Stimulated activated CD4-positive, alpha-beta T cell treated with anti-CD3 and anti-CD28 coated beads, Interleukin-12 subunit alpha, Interleukin-12 subunit beta, amount 100 ng/mL, for 48 hours (primary cell): ENCODE measurements at regions not wholly inside any gene's neighbourhood (a gene's known extent, or its start where the extent isn't known, plus 50 kb on each side); places are given as distances from the start of the nearest gene placed in this dataset.
"Not testable (repeated sequence)": the region's sequence is repeated elsewhere in the genome, so short reads cannot be mapped to it uniquely, and the experiment has no call there.

Experiments
- DNase-seq, 3 donors: peaks; one replicate each; pipeline ENCODE4 v3.0.0-alpha.2; 2020; ENCODE audit warnings: low read depth in 2 of 3, low spot score in 1 of 3

DNA sequence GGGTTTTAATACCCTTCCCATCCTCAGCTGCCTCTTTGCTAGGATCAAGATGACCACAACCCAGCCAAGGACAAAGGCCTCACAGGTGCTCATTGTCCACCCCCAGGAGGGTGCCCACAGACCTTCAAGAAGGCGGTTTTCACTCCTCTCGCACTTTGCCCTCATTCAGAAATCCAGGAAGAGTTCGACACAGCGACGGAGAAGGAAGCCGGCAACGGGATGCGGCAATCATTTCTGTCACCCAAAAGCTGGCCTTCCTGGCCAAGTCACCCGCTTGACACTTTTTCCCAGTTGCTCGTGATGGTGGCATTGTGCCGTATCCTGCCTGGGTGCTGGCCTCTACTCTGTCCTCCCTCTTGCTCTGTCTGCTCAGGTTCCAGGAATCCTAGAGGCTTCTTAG, 293.0 kb upstream of the ZNF337 start:
- DNase-seq: not testable (repeated sequence)

GRCh38 chr20:25989196-25989595, 292.5 kb upstream of the ZNF337 start:
- DNase-seq: no peak

DNA sequence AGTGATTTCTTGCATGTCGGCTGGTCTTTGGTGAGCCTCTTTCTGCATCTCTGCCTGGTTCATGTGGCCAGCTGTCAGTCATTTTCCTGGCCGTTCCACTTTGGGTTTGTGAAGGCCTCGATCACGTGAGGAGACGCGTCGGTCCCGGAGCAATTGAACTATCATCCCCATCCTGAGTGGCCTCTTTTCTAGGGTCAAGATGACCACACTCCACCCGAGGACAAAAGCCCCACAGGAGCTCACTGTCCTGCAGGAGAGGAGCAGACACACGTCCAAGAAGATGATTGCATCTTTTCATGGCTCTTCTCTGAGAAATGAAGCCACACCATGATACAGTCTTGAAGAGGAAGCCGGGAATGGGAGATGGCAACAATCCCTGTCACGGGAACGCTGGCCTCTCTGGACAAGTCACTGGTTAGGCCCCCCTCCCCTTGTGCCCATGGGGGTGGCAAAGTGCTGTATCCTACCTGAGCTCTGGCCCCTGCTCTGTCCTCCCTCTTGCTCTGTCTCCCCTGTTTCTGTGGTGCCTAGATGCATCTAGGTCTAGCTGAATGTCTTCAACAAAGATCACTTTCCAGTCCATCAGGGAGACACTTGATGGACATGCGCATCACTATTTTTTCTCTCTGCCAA, 291.4 kb upstream of the ZNF337 start:
- not testable (repeated sequence) for DNase-seq

GRCh38 chr20:25987073-25987927, 290.6 kb upstream of the ZNF337 start:
- peak; percentile 14 to 37 (median 22) for DNase-seq

- DNase-seq: no peak
Observed at GRCh38 chr20:25985597-25985996, 288.9 kb upstream of the ZNF337 start.

GRCh38 chr20:25984933-25985332, 288.3 kb upstream of the ZNF337 start:
- peak in 1 of 3 donors; percentile 33 for DNase-seq

- not testable (repeated sequence) for DNase-seq
Observed at GRCh38 chr20:25982701-25983100, 286.0 kb upstream of the ZNF337 start.

DNA sequence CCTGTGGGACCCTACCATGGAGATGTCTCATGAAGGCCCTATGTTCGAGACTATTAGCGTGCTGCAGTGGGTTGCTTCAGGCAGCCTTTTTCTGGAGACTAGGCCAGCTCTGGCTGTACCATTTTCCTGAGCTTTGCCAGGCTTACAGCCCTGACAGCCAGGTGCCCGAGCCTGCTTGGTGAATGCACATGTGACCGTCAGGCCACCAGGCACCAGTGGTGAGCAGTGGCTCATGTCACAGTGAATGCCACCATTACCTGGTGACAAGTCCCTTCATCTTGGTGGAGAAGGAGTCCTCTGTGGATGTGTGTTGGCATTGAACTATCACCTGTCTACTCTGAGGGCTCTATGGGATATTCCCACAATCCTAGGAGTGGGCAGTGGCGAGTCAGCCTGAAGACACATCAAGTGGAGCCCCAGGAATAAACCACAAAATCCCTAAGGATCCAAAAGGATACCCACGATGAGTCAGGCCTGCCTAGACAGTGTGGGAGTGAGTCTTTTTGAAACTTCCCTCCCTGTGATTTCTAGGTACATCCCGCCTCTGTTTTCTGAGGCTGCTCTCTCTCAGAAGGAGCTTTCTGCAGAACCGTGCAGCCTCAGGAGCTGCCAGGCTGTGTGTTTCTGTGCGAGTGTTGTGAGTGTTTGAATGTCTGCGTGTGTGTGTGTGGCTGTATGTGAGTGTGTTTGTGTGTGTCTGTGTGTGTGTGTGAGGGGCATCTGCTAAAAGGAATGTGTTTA, 282.0 kb upstream of the ZNF337 start:
- not testable (repeated sequence) for DNase-seq

DNA sequence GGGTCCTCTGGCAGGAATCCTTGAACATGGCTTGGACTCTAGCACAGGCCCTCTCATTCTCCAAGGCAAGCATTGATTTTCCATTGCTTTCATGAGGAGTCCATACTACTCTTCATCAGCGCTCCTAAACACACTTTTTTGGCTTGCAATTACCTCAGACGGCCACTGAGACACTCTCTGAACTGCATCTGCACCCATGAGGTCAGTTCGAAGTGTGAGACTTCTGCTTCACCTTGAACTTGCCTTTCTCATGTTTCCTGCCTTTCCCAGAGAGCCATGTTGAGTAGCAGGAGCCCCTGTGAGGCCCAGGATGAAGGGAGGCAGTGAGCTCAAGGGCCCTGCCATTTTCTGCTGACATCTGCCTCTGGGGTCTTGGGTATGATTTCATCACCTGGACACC, 279.2 kb upstream of the ZNF337 start:
- not testable (repeated sequence) for DNase-seq

DNA sequence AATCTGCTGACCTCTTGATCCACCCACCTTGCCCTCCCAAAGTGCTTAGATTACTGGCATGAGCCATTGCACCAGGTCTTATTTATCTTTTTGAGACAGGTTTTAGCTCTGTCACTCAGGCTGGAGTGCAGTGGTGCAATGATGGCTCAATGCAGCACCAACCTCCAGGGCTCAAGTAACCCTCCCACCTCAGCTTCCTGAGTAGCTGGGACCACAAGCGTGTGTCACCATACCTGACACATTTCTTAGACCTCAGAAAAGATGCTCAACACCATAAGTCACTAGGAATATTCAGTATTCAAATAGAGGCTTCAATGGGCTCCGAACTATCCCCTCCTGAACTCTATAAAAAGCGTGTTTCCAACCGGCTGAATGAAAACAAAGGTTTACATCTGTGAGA, 268.6 kb upstream of the ZNF337 start:
- not testable (repeated sequence) for DNase-seq

DNA sequence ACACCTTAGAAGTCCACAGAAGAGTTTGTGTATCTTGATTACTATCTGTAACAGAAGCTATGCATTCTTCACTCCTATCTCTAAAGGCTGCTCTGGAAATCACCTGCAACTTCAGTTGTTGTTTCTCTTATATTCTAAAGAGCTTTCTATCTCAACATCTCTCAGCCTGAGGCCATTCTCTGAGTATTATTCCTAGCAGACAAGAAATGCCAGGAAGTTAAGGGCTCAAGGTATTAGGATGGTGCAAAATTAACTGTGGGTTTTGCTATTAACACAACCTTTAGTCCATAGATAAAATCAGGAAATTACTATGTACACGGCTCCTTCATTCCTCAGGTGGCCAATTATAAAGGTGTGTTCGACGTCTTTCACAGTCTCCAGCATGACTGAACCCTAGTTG, 257.2 kb upstream of the ZNF337 start:
- DNase-seq: not testable (repeated sequence)

DNA sequence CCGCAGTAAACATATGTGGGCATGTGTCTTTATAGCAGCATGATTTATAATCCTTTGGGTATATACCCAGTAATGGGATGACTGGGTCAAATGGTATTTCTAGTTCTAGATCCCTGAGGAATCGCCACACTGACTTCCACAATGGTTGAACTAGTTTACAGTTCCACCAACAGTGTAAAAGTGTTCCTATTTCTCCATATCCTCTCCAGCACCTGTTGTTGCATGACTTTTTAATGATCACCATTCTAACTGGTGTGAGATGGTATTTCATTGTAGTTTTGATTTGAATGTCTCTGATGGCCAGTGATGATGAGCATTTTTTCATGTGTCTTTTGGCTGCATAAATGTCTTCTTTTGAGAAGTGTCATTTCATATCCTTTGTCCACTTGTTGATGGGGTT, 238.6 kb upstream of the ZNF337 start:
- DNase-seq: not testable (repeated sequence)

DNA sequence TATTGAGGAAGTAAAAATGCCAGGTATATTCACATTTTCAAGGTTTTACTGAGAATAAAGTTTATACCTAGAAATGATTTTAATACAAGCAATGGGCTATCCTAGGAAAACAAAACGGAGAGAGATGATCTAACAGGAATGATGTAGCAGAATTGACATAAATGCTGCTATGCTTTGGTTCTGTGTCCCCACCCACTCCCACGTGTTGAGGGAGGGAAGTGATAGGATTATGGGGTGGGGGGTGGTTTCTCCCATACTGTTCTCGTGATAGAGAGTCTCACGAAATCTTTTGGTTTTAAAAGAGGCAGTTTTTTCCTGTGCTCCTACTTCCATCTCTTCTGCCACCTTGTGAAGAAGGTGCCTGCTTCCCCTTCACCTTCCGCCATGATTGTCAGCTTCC, 236.2 kb upstream of the ZNF337 start:
- not testable (repeated sequence) for DNase-seq

GRCh38 chr20:25932170-25932569, 235.5 kb upstream of the ZNF337 start:
- not testable (repeated sequence) for DNase-seq

DNA sequence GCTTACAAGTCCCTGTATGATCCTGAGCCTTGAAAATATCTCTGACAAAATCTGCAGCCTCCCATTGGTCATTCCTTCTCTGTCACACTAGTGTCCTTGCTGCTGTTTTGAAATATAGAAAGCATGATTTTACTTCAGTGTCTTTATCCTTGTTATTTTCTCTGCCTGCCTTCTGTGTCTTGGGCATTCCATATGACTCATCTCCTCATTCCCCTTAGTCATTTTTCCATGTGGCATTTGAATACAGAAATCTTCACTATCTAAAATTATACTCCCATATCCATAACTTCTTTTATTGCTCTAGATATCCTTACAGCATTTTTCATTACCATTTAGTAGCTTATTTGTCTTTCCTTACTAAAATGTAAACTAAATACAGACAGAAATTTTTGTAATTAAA, 205.7 kb upstream of the ZNF337 start:
- not testable (repeated sequence) for DNase-seq

- DNase-seq: not testable (repeated sequence)
Observed at GRCh38 chr20:25898663-25899062, 202.0 kb upstream of the ZNF337 start.

DNA sequence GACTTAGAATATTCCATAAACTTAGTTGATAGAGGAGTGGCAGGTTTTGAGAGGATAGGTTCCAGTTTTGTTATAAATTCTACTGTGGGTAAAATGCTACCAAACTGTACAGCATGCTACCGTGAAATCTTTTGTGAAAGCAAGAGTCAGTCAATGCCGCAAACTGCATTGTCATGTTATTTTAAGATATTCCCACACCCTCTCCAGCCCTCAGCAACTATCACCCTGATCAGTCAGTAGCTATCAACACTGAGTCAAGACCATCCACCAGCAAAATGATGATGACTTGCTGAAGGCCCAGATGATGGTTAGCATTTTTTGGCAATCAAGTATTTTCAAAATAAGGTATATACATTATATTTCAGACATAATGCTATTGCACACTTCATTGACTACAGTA, 182.4 kb upstream of the ZNF337 start:
- DNase-seq: not testable (repeated sequence)

GRCh38 chr20:25868650-25868979, 172.0 kb upstream of the ZNF337 start:
- not testable (repeated sequence) for DNase-seq

GRCh38 chr20:25867776-25868649, 171.4 kb upstream of the ZNF337 start:
- peak in 2 of 3 donors; percentile 60 to 68 for DNase-seq

DNA sequence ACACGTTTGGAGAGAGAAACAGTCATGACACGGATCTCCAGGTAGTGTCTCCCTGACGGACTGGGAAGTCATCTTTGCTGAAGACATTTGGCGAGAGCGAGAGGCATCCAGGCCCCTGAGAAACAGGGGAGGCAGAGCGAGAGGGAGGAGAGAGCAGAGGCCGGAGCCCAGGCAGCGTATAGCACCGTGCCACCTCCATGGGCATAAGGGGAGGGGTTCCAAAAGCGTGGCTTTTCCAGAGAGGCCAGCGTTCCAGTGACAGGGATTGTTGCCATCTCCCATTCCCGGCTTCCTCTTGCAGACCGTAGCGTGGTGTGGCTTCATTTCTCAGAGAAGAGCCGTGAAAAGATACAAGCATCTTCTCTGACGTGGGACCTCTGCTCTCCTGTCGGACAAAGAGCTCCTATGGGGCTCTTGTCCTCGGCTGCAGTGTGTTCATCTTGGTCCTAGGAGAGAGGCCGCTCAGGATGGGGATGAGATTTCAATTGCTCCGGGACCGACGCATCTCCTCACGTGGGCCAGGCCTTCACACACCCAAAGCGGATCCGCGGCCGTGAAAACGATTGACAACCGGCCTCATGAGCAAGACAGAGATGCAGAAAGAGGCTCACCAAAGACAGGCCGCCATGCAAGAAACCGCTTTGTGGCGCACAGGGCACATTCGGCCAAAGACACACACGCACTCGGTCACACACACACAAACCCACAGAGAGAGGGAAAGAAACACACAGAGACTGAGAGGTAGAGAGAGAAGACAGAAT, 170.5 kb upstream of the ZNF337 start:
- DNase-seq: not testable (repeated sequence)
